Nephron progenitor cell (in vitro differentiated cells): ENCODE measurements at regions not wholly inside any gene's neighbourhood (a gene's known extent, or its start where the extent isn't known, plus 50 kb on each side); places are given as distances from the start of the nearest gene placed in this dataset.

Source experiments
- DNase-seq: peaks from one replicate; pipeline ENCODE4 v3.0.0; 2021
- H3K27ac Mint-ChIP-seq: 2 replicates; pipeline ENCODE4 v1.8.0; 2021; ENCODE audit warnings: mild to moderate bottlenecking, moderate library complexity, mixed read lengths
- H3K27me3 Mint-ChIP-seq: 2 replicates; pipeline ENCODE4 v1.8.0; 2021; ENCODE audit warnings: mild to moderate bottlenecking, low read depth, mixed read lengths; ENCODE audit not compliant: poor library complexity
- H3K36me3 Mint-ChIP-seq: 2 replicates; pipeline ENCODE4 v1.8.0; 2021; ENCODE audit warnings: low read depth, mixed read lengths
- H3K4me1 Mint-ChIP-seq: 2 replicates; pipeline ENCODE4 v1.8.0; 2021; ENCODE audit warnings: mixed read lengths
- H3K4me3 Mint-ChIP-seq: 2 replicates; pipeline ENCODE4 v1.8.0; 2021; ENCODE audit warnings: mild to moderate bottlenecking, moderate library complexity, mixed read lengths
- H3K9me3 Mint-ChIP-seq: 2 replicates; pipeline ENCODE4 v1.8.0; 2021; ENCODE audit warnings: mild to moderate bottlenecking, moderate library complexity, mixed read lengths
- CTCF ChIP-seq: fragments of 200-600 bp; sonication (generic); IDR thresholded peaks from 2 replicates; pipeline ENCODE4 v1.5.0; 2021; ENCODE audit warnings: antibody characterized with exemption

GRCh38 chr13:74052402-74052928 lies 81.7 kb downstream of the KLF12 start:
- no peak for TF ChIP-seq CTCF
- Mint-ChIP-seq H3K4me3 (no peak overlapping the region), H3K27me3 (peaks cover 4% of the 10 kb centered on the region), H3K36me3 (peaks cover 21% of the 10 kb centered on the region), H3K4me1 (peaks cover 43% of the 10 kb centered on the region), H3K9me3 (peaks cover under 1% of the 10 kb centered on the region), H3K27ac (no peak overlapping the region)
- DNase-seq = no peak

- TF ChIP-seq CTCF = no peak
- Mint-ChIP-seq H3K4me1 (peaks cover 23% of the 10 kb centered on the region), H3K4me3 (no peak overlapping the region), H3K36me3 (peaks cover 35% of the 10 kb centered on the region), H3K27me3 (no peaks in the 10 kb centered on the region), H3K9me3 (peaks cover 7% of the 10 kb centered on the region), H3K27ac (no peak overlapping the region)
- no peak for DNase-seq
These were observed 85.4 kb downstream of the KLF12 start for GRCh38 chr13:74048756-74049155.

- Mint-ChIP-seq H3K9me3 (peaks cover 7% of the 10 kb centered on the region), H3K27me3 (no peaks in the 10 kb centered on the region), H3K4me3 (no peak overlapping the region), H3K4me1 (peaks cover 23% of the 10 kb centered on the region), H3K27ac (no peak overlapping the region), H3K36me3 (peaks cover 35% of the 10 kb centered on the region)
- DNase-seq = no peak
- no peak for TF ChIP-seq CTCF
These were observed 86.1 kb downstream of the KLF12 start for GRCh38 chr13:74047931-74048600.

GRCh38 chr13:74046431-74046830 lies 87.8 kb downstream of the KLF12 start:
- Mint-ChIP-seq H3K27ac (no peak overlapping the region), H3K27me3 (no peaks in the 10 kb centered on the region), H3K9me3 (peaks cover 7% of the 10 kb centered on the region), H3K36me3 (peaks cover 31% of the 10 kb centered on the region), H3K4me1 (peaks cover 20% of the 10 kb centered on the region), H3K4me3 (no peak overlapping the region)
- DNase-seq = no peak
- TF ChIP-seq CTCF = no peak

- no peak for TF ChIP-seq CTCF
- Mint-ChIP-seq H3K4me1 (peaks cover 22% of the 10 kb centered on the region), H3K9me3 (peaks cover 7% of the 10 kb centered on the region), H3K36me3 (peaks cover 30% of the 10 kb centered on the region), H3K27me3 (no peaks in the 10 kb centered on the region), H3K4me3 (no peak overlapping the region), H3K27ac (no peak overlapping the region)
- DNase-seq = no peak
These were observed 88.6 kb downstream of the KLF12 start for GRCh38 chr13:74045583-74045982.

- Mint-ChIP-seq H3K9me3 (peaks cover 7% of the 10 kb centered on the region), H3K4me1 (peaks cover 14% of the 10 kb centered on the region), H3K36me3 (peaks cover 16% of the 10 kb centered on the region), H3K27me3 (no peaks in the 10 kb centered on the region), H3K27ac (no peak overlapping the region), H3K4me3 (no peak overlapping the region)
- DNase-seq = no peak
- TF ChIP-seq CTCF = no peak
These were observed 91.0 kb downstream of the KLF12 start for GRCh38 chr13:74043237-74043636.
